HG03280 (cell line): ENCODE measurements at regions not wholly inside any gene's neighbourhood (a gene's known extent, or its start where the extent isn't known, plus 50 kb on each side); places are given as distances from the start of the nearest gene placed in this dataset.

Experiments
- ATAC-seq: cut with Tn5 transposase; IDR thresholded peaks from one replicate; pipeline ENCODE4 v1.9.1; 2021; ENCODE audit warnings: mild to moderate bottlenecking, moderate library complexity; ENCODE audit not compliant: unreplicated experiment

- no peak for ATAC-seq
Observed at GRCh38 chr16:49128740-49129139, 152.9 kb downstream of the CBLN1 start.

- no peak for ATAC-seq
Observed at GRCh38 chr16:49127103-49127502, 154.5 kb downstream of the CBLN1 start.

- ATAC-seq: no peak
Observed at GRCh38 chr16:49121636-49122035, 160.0 kb downstream of the CBLN1 start.

DNA sequence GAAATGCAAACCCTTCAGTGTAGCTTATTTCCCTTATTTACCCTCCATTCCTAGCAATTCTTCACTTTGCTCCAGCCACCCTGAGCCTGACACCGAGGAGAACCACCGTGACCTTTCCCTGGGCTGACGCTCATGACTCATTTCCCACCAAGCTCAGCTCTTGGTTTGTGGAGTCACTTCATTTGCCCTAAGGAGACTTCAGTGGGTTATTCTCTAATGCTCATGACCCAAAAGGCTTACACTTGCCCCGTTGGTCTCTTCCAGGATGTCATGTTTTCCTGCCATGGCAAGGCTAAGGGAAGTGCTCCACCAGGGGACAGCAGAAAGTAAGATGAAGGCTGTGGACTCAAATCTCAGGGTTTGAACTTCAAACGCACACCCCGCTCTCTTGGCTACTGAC lies 161.0 kb downstream of the CBLN1 start:
- ATAC-seq: no peak

GRCh38 chr16:49116873-49117272 lies 164.8 kb downstream of the CBLN1 start:
- no peak for ATAC-seq

GRCh38 chr16:49115956-49116355 lies 165.7 kb downstream of the CBLN1 start:
- ATAC-seq: no peak

GRCh38 chr16:49112754-49113153 lies 168.9 kb downstream of the CBLN1 start:
- no peak for ATAC-seq

- no peak for ATAC-seq
Observed at GRCh38 chr16:49111351-49111750, 170.3 kb downstream of the CBLN1 start.

- no peak for ATAC-seq
Observed at GRCh38 chr16:49108611-49109010, 173.0 kb downstream of the CBLN1 start.

DNA sequence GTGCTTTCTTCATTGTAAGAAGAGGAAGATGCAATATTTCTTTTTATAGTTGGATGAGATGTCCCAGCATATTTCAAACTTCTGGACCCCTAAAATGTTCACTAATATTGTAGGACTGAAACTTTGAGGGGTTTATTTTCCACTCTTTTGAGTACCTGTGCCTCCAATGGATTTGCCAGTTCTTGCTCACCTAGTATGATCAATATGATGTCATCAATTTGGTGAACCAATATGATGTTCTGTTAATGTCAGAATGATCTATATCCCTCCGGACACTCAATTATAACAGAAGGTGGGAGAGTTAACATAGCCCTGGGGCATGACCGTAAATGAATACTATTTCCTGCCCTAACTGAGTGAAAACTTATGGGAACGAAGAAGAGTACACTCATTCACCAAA lies 178.3 kb downstream of the CBLN1 start:
- no peak for ATAC-seq

DNA sequence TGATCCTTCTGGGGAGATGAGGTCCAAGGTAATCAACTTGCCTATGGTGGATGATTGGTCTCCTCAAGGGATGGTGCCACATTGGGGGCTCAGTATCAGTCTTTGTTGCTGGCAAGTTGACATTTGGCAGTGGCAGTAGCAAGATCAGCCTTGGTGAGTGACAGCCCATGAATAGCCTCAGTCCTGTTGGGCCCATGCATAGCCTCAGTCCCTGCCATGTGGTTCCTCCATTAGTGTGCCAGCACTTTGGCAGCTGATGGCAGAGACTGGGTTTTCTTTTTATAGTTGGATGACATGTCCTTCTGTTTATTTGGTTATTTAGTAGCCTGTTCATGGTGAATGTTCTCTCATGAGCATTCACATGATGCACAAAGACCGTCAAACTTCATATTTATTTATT lies 179.6 kb downstream of the CBLN1 start:
- ATAC-seq: no peak

- ATAC-seq: no peak
Observed at GRCh38 chr16:49100366-49100765, 181.3 kb downstream of the CBLN1 start.

GRCh38 chr16:49097964-49098363 lies 183.7 kb downstream of the CBLN1 start:
- ATAC-seq: no peak

DNA sequence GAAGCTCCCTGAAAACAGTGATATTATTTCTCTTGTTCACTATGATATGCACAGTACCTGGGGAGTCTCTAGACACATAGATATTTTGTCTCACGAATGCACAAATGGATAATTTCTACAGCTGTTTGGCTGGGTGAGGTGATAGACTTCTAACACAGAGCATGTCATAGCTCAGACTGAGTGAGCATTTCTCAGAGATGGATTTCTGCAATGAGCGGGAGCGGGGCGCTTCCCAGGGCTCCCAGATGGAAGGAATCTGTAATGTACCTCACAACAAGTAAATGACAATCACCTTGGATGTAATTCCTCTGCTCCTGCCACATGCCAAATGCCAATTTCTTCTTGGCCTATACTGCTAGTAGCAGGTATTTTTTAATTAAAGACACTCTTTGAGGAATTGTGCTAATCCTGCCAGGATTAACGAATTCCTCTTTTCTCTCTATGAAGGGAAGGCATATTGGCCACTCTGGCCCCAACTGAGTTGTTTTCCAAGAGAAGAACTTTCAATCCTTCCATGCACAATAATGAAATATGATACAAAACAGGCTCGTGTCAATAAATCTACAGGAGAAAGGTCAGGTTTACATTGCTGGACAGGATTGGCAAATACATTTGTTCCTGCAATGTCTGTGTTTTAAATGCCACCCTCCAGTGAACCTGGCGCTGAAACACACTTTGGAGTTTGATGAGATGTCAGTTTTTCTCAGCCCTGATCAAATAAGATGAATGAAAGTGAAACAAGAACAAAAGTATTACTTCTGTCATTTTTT lies 185.3 kb downstream of the CBLN1 start:
- no peak for ATAC-seq

DNA sequence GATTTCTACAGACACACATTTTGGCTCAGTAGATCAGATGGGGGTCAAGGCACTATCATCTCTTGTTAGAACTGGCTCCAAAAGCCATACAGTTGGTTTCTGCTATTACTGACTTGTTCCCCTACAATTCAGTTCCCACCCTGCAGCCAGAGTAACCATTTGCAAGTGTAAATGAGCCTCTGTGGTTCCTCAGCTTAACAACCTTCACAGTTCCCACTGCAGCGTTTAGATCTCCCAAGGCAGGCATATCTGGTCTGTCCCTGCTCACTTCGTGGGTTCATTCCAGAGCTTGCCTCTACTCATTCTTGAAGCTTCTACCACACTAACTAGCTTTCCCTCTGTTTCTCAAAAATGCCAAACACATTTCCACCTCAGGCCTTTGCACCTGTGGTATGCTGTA lies 186.1 kb downstream of the CBLN1 start:
- no peak for ATAC-seq

DNA sequence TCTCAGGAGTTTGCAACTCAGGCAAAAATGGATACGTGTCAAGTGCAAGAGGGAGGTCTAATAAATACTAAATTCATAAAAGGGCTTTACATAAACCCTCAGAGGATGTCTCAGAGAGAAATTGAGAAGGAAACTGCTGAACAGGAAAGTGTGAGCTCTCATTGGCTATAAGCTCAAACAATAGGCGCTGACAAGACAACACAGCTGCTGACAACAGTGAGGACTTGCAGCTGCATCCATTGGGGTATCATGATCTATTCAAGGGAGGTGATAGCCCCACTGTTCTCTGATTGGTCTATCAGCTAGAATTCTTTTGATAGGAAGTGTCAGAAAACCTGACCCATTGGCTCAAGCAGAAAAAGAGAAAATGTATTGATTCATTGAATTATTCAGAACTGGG lies 187.2 kb downstream of the CBLN1 start:
- no peak for ATAC-seq

DNA sequence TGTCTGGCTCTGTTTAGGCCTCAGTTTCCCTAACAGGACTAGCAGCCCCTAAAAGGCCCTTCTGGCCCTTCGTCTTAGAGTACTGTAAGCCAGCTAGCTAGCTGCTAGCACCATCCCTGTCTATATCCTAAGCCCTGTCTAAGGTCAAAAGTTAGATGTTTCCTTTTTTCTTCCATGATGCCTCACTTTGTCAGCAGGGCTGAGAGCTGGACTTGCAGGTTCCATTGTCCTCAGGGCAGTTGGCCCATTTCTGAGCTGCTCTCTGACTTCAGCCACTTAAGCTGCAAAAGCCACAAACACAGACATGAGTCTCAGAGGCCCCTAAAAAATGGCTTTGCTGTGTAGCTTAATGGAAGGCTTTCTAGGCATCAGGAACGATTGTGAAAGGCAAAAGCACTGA lies 187.7 kb downstream of the CBLN1 start:
- ATAC-seq: no peak

DNA sequence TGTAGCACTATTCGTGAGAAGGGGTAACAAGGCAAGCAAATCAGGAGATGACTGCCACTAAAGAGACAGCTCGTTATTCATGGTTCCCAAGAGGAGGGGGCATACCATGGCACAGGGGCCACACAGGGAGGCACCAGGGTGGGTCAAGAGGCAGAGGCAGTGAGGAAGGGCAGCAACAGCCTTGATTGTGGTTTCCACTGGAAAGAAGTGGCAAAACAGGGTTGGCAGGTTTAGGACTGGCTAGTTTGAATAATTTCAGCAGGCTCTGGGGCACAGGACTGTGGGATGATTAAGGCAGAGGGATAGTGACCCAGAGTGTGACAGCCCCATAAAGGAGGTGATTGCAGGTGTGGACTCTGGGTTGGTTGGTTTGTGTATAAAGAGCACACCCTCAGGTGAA lies 188.9 kb downstream of the CBLN1 start:
- no peak for ATAC-seq

GRCh38 chr16:49089533-49089932 lies 192.1 kb downstream of the CBLN1 start:
- no peak for ATAC-seq

GRCh38 chr16:49089039-49089438 lies 192.6 kb downstream of the CBLN1 start:
- ATAC-seq: no peak

GRCh38 chr16:49085686-49086085 lies 196.0 kb downstream of the CBLN1 start:
- no peak for ATAC-seq

- ATAC-seq: no peak
Observed at GRCh38 chr16:49084628-49085390, 196.8 kb downstream of the CBLN1 start.
